Esophagus muscularis mucosa (tissue), 3 donors: ENCODE measurements at regions not wholly inside any gene's neighbourhood (a gene's known extent, or its start where the extent isn't known, plus 50 kb on each side); places are given as distances from the start of the nearest gene placed in this dataset.

Source experiments
- POLR2A ChIP-seq: fragments of 450-650 bp; IDR thresholded peaks from one replicate; pipeline ENCODE4 v1.6.1; 2017; ENCODE audit warnings: antibody characterized with exemption, moderate library complexity, mild to moderate bottlenecking, low read depth
- TF ChIP-seq, protein P1 (sequence below), 3 experiments: fragments of 200-600 bp in 2 of 3; fragments of 450-650 bp in 1 of 3; sonication (generic) in 2 of 3; IDR thresholded peaks; one replicate each; pipeline ENCODE4 v1.5.1; 2017 to 2019; ENCODE audit warnings: antibody characterized with exemption in 3 of 3, mild to moderate bottlenecking in 2 of 3, moderate library complexity in 1 of 3

DNA sequence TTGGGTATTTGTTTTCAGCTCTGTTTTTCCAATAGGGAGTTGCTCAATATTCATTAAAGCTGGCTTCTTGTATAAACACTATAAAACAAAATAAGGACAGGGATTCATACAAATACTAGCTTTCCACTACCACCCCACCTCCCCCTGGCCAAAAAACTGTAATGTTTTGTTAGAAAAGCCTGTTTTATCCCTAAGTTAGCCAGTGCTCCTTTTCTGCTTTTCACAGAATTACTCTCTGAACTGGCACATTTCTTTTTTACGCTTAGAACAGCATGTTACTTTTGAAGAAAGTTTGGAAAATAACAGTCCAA lies 147.4 kb upstream of the DMRT1 start:
- TF ChIP-seq, protein P1, sequence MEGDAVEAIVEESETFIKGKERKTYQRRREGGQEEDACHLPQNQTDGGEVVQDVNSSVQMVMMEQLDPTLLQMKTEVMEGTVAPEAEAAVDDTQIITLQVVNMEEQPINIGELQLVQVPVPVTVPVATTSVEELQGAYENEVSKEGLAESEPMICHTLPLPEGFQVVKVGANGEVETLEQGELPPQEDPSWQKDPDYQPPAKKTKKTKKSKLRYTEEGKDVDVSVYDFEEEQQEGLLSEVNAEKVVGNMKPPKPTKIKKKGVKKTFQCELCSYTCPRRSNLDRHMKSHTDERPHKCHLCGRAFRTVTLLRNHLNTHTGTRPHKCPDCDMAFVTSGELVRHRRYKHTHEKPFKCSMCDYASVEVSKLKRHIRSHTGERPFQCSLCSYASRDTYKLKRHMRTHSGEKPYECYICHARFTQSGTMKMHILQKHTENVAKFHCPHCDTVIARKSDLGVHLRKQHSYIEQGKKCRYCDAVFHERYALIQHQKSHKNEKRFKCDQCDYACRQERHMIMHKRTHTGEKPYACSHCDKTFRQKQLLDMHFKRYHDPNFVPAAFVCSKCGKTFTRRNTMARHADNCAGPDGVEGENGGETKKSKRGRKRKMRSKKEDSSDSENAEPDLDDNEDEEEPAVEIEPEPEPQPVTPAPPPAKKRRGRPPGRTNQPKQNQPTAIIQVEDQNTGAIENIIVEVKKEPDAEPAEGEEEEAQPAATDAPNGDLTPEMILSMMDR (IDR thresholded peaks at IDR 0.05) = no peak
- TF ChIP-seq POLR2A = no peak
